Heart left ventricle (tissue), 13 donors: ENCODE measurements at regions not wholly inside any gene's neighbourhood (a gene's known extent, or its start where the extent isn't known, plus 50 kb on each side); places are given as distances from the start of the nearest gene placed in this dataset.

Source experiments
- POLR2A ChIP-seq, 2 donors: fragments of 450-650 bp; IDR thresholded peaks; one replicate each; pipeline ENCODE4 v1.6.1; 2017; ENCODE audit warnings: antibody characterized with exemption in 2 of 2, mild to moderate bottlenecking in 2 of 2, moderate library complexity in 2 of 2
- TF ChIP-seq, protein P1 (sequence below), 12 donors: fragments of 200-600 bp; sonication (generic) in 4 of 12; IDR thresholded peaks; one replicate each; pipeline versions ENCODE4 v1.5.0 to v1.8.0; 2018 to 2022; ENCODE audit warnings: antibody characterized with exemption in 12 of 12, mild to moderate bottlenecking in 5 of 12
- donor health status: ischemic (EF 13 %, LVEDD 7.1; RV severe dilation, severe dysfunction).
- donor health status: DM: no; HTN: yes; CAD: no.
- donor health status: DM: no; HTN: no; CAD: no.
- donor health status: ischemic (EF 25% LVEDD 6.9; RV normal size, moderate dysfunction).
- donor health status: ischemic (EF 25% LVEDD 5.7; RV mildly dilated, moderate dysfunction).
- donor health status: ischemic (EF 35%, LVEDD 5.7; RV mildly dilated, moderate dysfunction).
- donor health status: nonischemic (EF 11% LVEDD 7.7; RV severe dilation, severe dysfunction).
- donor health status: DM: yes; HTN: yes; CAD: no.
- donor health status: PGD.
- donor health status: ischemic (EF 29% LVEDD 5.4; RV normal size, mild dysfunction).
- donor health status: nonischemic (EF 23%, LVEDD 6.1; RV moderate dilation, normal function).

DNA sequence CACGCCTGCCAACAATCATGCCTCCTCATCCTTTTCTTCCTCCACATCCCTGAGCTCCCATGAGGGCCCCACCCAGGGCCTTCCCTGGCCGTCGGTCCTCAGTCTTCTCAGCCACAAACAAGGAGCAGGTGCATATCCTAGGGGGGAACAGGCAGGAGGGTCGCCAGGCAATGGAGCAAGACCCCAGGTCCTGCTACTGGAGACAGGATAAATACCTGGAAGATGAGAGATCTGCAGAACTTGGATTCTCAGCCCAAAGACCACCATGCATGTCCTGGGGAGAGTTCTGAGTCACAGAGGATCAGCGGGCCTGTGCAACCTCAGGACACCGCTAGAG lies 344.7 kb upstream of the TSHZ3 start:
- TF ChIP-seq, protein P1, sequence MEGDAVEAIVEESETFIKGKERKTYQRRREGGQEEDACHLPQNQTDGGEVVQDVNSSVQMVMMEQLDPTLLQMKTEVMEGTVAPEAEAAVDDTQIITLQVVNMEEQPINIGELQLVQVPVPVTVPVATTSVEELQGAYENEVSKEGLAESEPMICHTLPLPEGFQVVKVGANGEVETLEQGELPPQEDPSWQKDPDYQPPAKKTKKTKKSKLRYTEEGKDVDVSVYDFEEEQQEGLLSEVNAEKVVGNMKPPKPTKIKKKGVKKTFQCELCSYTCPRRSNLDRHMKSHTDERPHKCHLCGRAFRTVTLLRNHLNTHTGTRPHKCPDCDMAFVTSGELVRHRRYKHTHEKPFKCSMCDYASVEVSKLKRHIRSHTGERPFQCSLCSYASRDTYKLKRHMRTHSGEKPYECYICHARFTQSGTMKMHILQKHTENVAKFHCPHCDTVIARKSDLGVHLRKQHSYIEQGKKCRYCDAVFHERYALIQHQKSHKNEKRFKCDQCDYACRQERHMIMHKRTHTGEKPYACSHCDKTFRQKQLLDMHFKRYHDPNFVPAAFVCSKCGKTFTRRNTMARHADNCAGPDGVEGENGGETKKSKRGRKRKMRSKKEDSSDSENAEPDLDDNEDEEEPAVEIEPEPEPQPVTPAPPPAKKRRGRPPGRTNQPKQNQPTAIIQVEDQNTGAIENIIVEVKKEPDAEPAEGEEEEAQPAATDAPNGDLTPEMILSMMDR (IDR thresholded peaks at IDR 0.05), result no peak
- no peak for TF ChIP-seq POLR2A (IDR thresholded peaks at IDR 0.05)
